HUES6 (cell line): ENCODE measurements at regions not wholly inside any gene's neighbourhood (a gene's known extent, or its start where the extent isn't known, plus 50 kb on each side); places are given as distances from the start of the nearest gene placed in this dataset.

ENCODE experiments used
- H3K27ac ChIP-seq: 2 replicates; pipeline ENCODE4 v1.7.0; 2013; ENCODE audit warnings: low read depth, mild to moderate bottlenecking, low read length, inconsistent platforms
- H3K27me3 ChIP-seq: 2 replicates; pipeline ENCODE4 v1.6.1; 2013; ENCODE audit warnings: low read length; ENCODE audit not compliant: control insufficient read depth, insufficient read depth
- H3K36me3 ChIP-seq: 2 replicates; pipeline ENCODE4 v1.6.1; 2013; ENCODE audit warnings: low read length; ENCODE audit not compliant: control insufficient read depth, insufficient read depth
- H3K4me1 ChIP-seq: 2 replicates; pipeline ENCODE4 v1.6.1; 2013; ENCODE audit warnings: low read length; ENCODE audit not compliant: control insufficient read depth, insufficient read depth
- H3K4me3 ChIP-seq: 2 replicates; pipeline ENCODE4 v1.5.1; 2013; ENCODE audit warnings: low read depth, low read length
- H3K9ac ChIP-seq: one replicate; pipeline ENCODE4 v1.6.1; 2013; ENCODE audit warnings: mild to moderate bottlenecking, low read length
- H3K9me3 ChIP-seq: 2 replicates; pipeline ENCODE4 v1.6.1; 2013; ENCODE audit warnings: low read depth, low read length; ENCODE audit not compliant: control insufficient read depth, insufficient read depth

- no peaks in the 10 kb centered on the region for H3K36me3 ChIP-seq
- H3K27me3 ChIP-seq = no peaks in the 10 kb centered on the region
- no peak overlapping the region for H3K4me3 ChIP-seq
- no peak overlapping the region for H3K27ac ChIP-seq
- H3K4me1 ChIP-seq = 0 out of 2 replicates have a peak, but pooled peaks cover 12% of the 10 kb centered on the region
- H3K9ac ChIP-seq = no peak overlapping the region
- H3K9me3 ChIP-seq = no peaks in the 10 kb centered on the region
These were observed 184.3 kb upstream of the USP15 start for GRCh38 chr12:62075870-62076269.

DNA sequence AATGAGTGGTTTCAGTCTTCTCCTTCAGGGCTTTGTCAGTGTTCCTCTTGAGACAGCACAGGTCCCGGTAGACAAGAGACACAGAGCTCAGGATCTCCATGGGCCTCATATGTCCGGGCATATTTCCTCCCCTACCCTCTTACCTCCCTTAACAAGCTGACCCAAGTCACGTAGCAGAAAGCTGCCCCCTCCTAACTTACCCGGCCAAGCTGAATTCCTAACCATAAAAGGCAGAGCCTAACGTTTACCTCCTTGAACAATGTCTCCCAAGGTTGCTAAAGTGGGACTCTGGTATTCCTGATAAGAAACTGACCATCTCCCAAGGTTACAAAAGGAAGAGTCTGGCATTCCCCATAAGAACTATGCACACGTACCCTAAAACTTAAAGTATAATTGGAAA lies 182.2 kb upstream of the USP15 start:
- Histone ChIP-seq H3K4me3 (no peak overlapping the region), H3K4me1 (0 out of 2 replicates have a peak, but pooled peaks cover 9% of the 10 kb centered on the region), H3K27ac (no peak overlapping the region), H3K9ac (no peak overlapping the region), H3K36me3 (no peaks in the 10 kb centered on the region), H3K27me3 (no peaks in the 10 kb centered on the region), H3K9me3 (no peaks in the 10 kb centered on the region)

DNA sequence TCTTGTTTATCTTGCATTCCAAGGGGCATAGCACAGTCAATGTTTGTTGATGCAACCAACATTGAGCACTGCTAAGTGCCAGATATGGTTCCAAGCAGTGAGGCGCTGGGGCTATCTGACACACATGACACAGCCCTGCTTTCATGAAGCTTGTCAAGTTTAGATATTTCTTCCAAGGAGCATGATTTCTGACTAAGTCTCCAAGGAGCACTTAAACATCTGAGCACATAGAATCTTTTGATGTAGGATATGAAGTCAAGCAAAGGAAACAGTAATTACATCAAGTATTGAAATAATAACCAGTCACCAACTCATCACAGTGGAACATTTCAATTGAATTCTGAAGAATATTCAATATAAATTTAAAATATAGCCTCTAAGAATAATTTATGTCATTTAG lies 177.8 kb upstream of the USP15 start:
- Histone ChIP-seq H3K9me3 (peaks cover 6% of the 10 kb centered on the region; the same call in 1 of the 2 replicates), H3K4me3 (no peak overlapping the region), H3K4me1 (0 out of 2 replicates have a peak, but pooled peaks cover 8% of the 10 kb centered on the region), H3K9ac (no peak overlapping the region), H3K27ac (no peak overlapping the region), H3K27me3 (no peaks in the 10 kb centered on the region), H3K36me3 (no peaks in the 10 kb centered on the region)

DNA sequence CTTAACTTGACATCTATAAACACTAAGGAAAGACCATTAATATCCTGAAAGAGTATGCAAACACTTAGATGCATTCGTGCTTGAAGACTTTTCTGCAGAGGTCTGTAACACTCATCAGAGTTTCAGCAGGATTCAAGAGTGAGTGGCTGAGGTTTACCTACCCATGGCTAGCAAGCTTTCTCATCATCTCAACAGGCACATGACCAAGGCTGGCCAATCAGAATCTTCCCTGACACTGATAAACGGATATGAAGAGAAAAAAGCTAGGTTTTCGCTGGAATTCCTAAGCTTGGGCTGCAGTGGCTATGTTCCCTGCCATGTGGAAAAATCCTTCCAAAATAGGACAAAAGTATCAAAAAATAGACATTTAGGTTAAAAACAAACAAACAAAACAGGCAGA lies 162.1 kb upstream of the USP15 start:
- Histone ChIP-seq H3K27ac (no peak overlapping the region), H3K27me3 (peaks cover 6% of the 10 kb centered on the region; the same call in 1 of the 2 replicates), H3K9ac (no peak overlapping the region), H3K4me1 (no peaks in the 10 kb centered on the region), H3K4me3 (no peak overlapping the region), H3K9me3 (no peaks in the 10 kb centered on the region), H3K36me3 (no peaks in the 10 kb centered on the region)

DNA sequence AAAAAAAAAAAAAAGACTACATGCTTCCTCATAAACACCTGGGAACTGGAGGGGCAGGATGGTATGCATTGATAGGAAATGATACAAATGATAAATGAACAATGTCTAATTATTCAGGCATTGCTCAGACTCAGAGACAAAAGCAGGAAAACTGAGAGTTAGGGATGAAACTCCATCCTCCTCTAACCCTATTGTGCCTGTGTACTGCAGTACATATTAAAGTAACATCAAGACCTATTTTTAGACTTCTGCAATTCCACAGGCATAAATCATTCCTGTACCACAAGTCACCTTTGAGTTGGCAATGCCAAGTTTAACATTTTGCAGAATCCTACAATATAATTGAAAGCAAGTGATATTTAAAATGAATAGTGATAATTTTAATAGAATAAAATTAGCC lies 156.5 kb upstream of the USP15 start:
- Histone ChIP-seq H3K4me1 (peaks cover 28% of the 10 kb centered on the region), H3K9me3 (no peaks in the 10 kb centered on the region), H3K36me3 (no peaks in the 10 kb centered on the region), H3K27ac (no peak overlapping the region), H3K9ac (no peak overlapping the region), H3K27me3 (peaks cover 13% of the 10 kb centered on the region; the same call in 1 of the 2 replicates), H3K4me3 (no peak overlapping the region)

GRCh38 chr12:62106547-62107185 lies 153.5 kb upstream of the USP15 start:
- Histone ChIP-seq H3K27me3 (peaks cover 13% of the 10 kb centered on the region; the same call in 1 of the 2 replicates), H3K4me3 (peak overlapping the region; percentile 41), H3K27ac (peak overlapping the region; percentile 13; the same call in 1 of the 2 replicates), H3K4me1 (peaks cover 28% of the 10 kb centered on the region), H3K9ac (no peak overlapping the region), H3K36me3 (no peaks in the 10 kb centered on the region), H3K9me3 (no peaks in the 10 kb centered on the region)

DNA sequence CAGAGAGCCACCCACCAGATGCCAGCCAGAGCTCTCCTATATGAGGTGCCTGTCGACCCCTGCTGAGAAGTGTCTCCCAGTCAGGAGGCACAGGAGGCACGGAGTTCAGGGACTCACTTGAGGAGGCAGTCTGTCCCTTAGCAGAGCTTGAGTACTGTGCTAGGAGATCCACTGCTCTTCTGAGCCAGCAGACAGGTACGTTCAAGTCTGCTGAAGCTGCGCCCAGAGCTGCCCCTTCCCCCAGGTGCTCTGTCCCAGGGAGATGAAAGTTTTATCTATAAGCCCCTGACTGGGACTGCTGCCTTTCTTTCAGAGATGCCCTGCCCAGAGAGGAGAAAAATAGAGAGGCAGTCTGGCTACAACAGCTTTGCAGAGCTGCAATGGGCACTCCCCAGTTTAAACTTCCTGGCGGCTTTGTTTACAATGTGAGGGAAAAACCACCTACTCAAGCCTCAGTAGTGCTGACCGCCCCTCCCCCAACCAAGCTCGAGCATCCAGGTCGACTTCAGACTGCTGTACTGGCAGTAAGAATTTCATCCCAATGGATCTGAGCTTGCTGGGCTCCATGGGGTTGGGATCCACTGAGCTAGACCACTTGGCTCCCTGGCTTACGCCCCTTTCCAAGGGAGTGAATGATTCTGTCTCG lies 146.7 kb upstream of the USP15 start:
- Histone ChIP-seq H3K36me3 (no peaks in the 10 kb centered on the region), H3K4me3 (peak overlapping the region; percentile 14), H3K9ac (no peak overlapping the region), H3K9me3 (no peaks in the 10 kb centered on the region), H3K27me3 (no peaks in the 10 kb centered on the region), H3K27ac (no peak overlapping the region), H3K4me1 (peaks cover 13% of the 10 kb centered on the region)

- H3K27ac ChIP-seq = no peak overlapping the region
- no peak overlapping the region for H3K4me3 ChIP-seq
- H3K27me3 ChIP-seq = no peaks in the 10 kb centered on the region
- H3K9me3 ChIP-seq = no peaks in the 10 kb centered on the region
- peaks cover 13% of the 10 kb centered on the region for H3K4me1 ChIP-seq
- no peaks in the 10 kb centered on the region for H3K36me3 ChIP-seq
- no peak overlapping the region for H3K9ac ChIP-seq
These were observed 143.2 kb upstream of the USP15 start for GRCh38 chr12:62116986-62117385.

GRCh38 chr12:62123721-62124203 lies 136.4 kb upstream of the USP15 start:
- H3K27me3 ChIP-seq = no peaks in the 10 kb centered on the region
- H3K27ac ChIP-seq = no peak overlapping the region
- H3K9me3 ChIP-seq = no peaks in the 10 kb centered on the region
- H3K9ac ChIP-seq = no peak overlapping the region
- no peaks in the 10 kb centered on the region for H3K36me3 ChIP-seq
- H3K4me3 ChIP-seq = no peak overlapping the region
- no peaks in the 10 kb centered on the region for H3K4me1 ChIP-seq

GRCh38 chr12:62127516-62127915 lies 132.7 kb upstream of the USP15 start:
- Histone ChIP-seq H3K27ac (no peak overlapping the region), H3K9ac (no peak overlapping the region), H3K27me3 (no peaks in the 10 kb centered on the region), H3K36me3 (no peaks in the 10 kb centered on the region), H3K9me3 (no peaks in the 10 kb centered on the region), H3K4me3 (no peak overlapping the region), H3K4me1 (no peaks in the 10 kb centered on the region)

DNA sequence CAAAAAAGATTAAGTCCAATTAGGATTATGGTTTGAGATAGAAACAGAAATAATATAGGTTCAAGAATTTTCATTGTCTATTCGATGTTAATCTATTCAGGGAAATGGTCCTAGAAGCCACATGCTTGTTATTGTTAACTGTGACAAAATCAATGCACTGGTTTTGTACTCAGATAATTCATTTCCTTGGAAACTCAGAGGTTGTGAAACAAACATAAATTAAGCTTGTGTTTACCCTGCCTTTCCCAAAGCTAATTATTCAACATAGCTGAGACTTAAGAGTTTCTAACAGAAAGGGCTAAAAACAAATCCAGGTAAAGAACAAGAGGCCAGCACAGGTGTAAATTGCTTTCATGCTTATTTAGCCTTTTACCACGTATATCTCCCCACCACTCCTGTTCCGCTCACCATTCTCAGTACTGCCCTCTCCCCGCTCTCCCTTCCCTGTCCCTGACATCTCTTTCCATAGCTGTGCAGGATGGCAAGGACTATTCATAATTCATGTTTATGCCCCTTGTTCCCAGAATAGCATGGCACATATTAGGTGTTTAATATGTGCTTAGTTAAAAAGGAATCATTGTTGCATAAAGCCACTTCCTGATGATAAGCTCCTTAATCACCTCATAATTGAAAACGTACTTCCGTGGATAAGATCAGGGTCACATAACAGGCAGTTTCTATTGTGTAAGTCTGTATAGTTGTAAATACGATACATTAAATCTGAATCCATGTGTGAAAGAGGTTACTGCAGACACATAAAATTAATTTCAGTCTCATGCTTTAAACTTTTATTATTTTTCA lies 131.8 kb upstream of the USP15 start:
- Histone ChIP-seq H3K4me3 (no peak overlapping the region), H3K9ac (no peak overlapping the region), H3K4me1 (no peaks in the 10 kb centered on the region), H3K27me3 (no peaks in the 10 kb centered on the region), H3K9me3 (no peaks in the 10 kb centered on the region), H3K27ac (no peak overlapping the region), H3K36me3 (no peaks in the 10 kb centered on the region)
